IPS-20b (cell line): ENCODE measurements at regions not wholly inside any gene's neighbourhood (a gene's known extent, or its start where the extent isn't known, plus 50 kb on each side); places are given as distances from the start of the nearest gene placed in this dataset.

Experiments
- H3K27ac ChIP-seq: one replicate; pipeline ENCODE4 v1.5.1; 2013; ENCODE audit warnings: low read length
- H3K27me3 ChIP-seq: 2 replicates; pipeline ENCODE4 v1.6.1; 2013; ENCODE audit warnings: mild to moderate bottlenecking, low read length, inconsistent platforms; ENCODE audit not compliant: insufficient read depth
- H3K36me3 ChIP-seq: 2 replicates; pipeline ENCODE4 v1.6.1; 2013; ENCODE audit warnings: low read depth, mild to moderate bottlenecking, inconsistent platforms, low read length, moderate library complexity; ENCODE audit not compliant: insufficient read depth
- H3K4me1 ChIP-seq: 2 replicates; pipeline ENCODE4 v1.6.1; 2013; ENCODE audit warnings: mild to moderate bottlenecking, control low read depth, inconsistent platforms, low read length, moderate library complexity; ENCODE audit not compliant: insufficient read depth
- H3K4me3 ChIP-seq: 2 replicates; pipeline ENCODE4 v1.5.1; 2013; ENCODE audit warnings: mild to moderate bottlenecking, low read length, inconsistent platforms
- H3K9ac ChIP-seq: 2 replicates; pipeline ENCODE4 v1.6.1; 2013; ENCODE audit warnings: low read depth, mild to moderate bottlenecking, inconsistent platforms, low read length, moderate library complexity
- H3K9me3 ChIP-seq: 2 replicates; pipeline ENCODE4 v1.6.1; 2013; ENCODE audit warnings: mild to moderate bottlenecking, low read depth, low read length, inconsistent platforms; ENCODE audit not compliant: insufficient read depth

DNA sequence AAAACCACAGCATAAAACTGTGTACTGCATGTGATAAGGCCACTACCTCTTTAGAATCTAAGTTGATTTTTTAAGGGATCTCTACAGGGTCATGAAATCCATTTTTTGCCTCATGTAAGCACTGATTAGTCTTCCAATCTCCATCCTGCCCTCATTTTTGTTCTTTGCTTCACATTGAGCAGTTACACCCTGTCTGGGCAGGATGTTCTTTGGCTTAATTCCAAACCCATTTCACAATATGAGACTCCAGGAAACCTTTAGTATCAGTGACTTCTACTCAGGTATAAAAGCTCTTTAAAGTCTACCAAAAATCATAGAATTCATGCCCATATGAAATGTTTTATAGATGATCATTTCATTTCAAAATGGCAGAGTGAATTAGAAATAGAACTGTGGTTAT is 592.6 kb downstream of the TBC1D4 start:
- Histone ChIP-seq H3K9me3 (no peaks in the 10 kb centered on the region), H3K27me3 (no peaks in the 10 kb centered on the region), H3K36me3 (no peaks in the 10 kb centered on the region), H3K4me3 (no peak overlapping the region), H3K9ac (no peak overlapping the region), H3K4me1 (no peaks in the 10 kb centered on the region), H3K27ac (no peak overlapping the region)

GRCh38 chr13:74886502-74886901 is 595.5 kb downstream of the TBC1D4 start:
- Histone ChIP-seq H3K36me3 (no peaks in the 10 kb centered on the region), H3K27ac (no peak overlapping the region), H3K9ac (no peak overlapping the region), H3K9me3 (no peaks in the 10 kb centered on the region), H3K4me1 (no peaks in the 10 kb centered on the region), H3K4me3 (no peak overlapping the region), H3K27me3 (no peaks in the 10 kb centered on the region)

GRCh38 chr13:74883834-74884233 is 598.1 kb downstream of the TBC1D4 start:
- Histone ChIP-seq H3K9me3 (no peaks in the 10 kb centered on the region), H3K27me3 (no peaks in the 10 kb centered on the region), H3K36me3 (no peaks in the 10 kb centered on the region), H3K27ac (no peak overlapping the region), H3K4me3 (no peak overlapping the region), H3K9ac (no peak overlapping the region), H3K4me1 (no peaks in the 10 kb centered on the region)

DNA sequence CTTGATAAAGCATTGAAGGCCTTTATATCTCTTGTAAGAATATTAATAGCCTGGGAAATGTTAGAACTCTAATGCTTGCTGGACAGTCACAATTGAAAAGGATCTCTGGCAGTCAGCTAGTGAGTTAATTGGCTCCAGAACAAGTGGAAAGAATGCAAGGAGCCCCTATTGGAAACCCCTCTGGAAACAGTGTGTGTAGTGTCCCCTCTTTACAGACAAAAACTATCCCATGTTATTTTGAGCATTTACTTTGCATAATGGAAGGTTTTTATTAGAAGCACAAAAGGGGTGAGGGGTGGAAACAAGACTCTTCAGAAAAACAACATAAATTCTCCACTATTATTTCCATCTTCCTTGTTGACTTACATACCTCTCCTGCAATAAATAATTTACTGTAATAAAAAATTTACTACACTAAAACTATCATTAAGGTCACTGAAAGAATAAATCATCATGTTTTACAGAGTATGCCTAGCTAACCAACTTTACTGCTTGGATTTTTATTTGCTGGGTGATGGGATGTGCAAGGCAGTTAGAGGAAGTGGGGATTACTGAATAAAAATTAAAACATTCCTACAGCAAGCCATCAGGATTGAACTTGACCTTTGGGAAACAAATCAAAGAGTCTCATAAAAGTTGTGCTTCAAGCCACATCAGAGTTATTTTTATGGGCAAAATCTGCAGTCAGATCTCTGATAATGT is 610.4 kb downstream of the TBC1D4 start:
- Histone ChIP-seq H3K36me3 (no peaks in the 10 kb centered on the region), H3K9ac (no peak overlapping the region), H3K4me3 (no peak overlapping the region), H3K27ac (no peak overlapping the region), H3K4me1 (no peaks in the 10 kb centered on the region), H3K27me3 (no peaks in the 10 kb centered on the region), H3K9me3 (peaks cover 17% of the 10 kb centered on the region; the same call in 1 of the 2 replicates)

DNA sequence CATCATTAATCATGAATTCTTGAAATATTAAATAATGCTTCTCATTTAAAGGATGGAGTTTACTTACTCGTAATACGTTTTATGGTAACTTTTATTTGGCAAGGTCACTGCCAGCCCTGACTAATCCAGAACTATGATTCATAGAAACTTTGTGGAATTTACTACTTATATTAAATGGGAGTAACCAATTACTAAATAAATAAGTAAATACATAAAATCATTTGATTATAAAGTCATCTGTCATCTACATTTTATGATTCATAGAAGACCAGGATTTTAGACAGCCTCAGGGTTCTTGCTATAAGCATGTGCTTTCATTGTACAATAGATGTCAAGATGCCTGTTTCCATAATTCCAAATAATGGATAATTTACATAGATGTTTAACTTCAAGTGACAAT is 611.1 kb downstream of the TBC1D4 start:
- H3K27me3 ChIP-seq = no peaks in the 10 kb centered on the region
- H3K4me3 ChIP-seq = no peak overlapping the region
- no peak overlapping the region for H3K9ac ChIP-seq
- no peaks in the 10 kb centered on the region for H3K4me1 ChIP-seq
- no peaks in the 10 kb centered on the region for H3K36me3 ChIP-seq
- H3K9me3 ChIP-seq = peaks cover 17% of the 10 kb centered on the region; the same call in 1 of the 2 replicates
- H3K27ac ChIP-seq = no peak overlapping the region

DNA sequence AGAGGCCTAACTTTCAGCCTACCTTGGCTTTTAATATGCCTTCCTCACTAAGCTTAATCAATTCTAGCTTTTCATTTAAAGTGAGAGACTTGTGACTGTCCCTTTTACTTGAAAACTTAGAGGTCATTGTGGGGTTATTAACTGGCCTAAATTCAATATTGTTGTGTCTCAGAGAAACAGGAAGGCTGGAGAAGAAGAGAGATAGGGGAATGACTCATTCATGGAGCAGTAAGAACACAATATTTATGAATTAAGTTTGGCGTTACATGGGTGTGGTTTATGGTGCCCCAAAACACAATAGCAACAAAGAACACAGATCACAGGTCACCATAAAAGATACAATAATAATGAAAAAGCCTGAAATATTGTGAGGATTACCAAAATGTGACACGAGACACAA is 612.1 kb downstream of the TBC1D4 start:
- H3K9me3 ChIP-seq = peaks cover 17% of the 10 kb centered on the region; the same call in 1 of the 2 replicates
- H3K27me3 ChIP-seq = no peaks in the 10 kb centered on the region
- H3K4me3 ChIP-seq = no peak overlapping the region
- no peaks in the 10 kb centered on the region for H3K36me3 ChIP-seq
- no peaks in the 10 kb centered on the region for H3K4me1 ChIP-seq
- no peak overlapping the region for H3K9ac ChIP-seq
- no peak overlapping the region for H3K27ac ChIP-seq

DNA sequence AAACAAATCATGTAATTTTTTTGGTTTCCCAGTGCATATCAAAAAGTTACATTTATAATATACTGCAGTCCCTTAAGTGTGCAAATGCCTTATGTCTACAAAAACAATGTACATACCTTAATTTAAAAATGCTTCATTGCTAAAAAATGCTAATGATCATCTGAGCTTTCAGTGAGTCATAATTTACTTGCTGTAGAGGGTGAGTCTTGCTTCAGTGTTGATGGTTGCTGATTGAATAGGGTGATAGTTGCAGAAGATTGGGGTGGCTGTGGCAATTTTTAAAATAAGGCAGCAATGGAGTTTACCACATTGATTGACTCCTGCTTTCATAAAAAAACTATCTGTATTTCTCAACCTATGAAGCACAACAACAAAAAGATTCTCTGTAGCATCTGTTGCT is 613.9 kb downstream of the TBC1D4 start:
- Histone ChIP-seq H3K9ac (no peak overlapping the region), H3K9me3 (peaks cover 17% of the 10 kb centered on the region; the same call in 1 of the 2 replicates), H3K27me3 (no peaks in the 10 kb centered on the region), H3K4me3 (no peak overlapping the region), H3K4me1 (no peaks in the 10 kb centered on the region), H3K36me3 (no peaks in the 10 kb centered on the region), H3K27ac (no peak overlapping the region)

DNA sequence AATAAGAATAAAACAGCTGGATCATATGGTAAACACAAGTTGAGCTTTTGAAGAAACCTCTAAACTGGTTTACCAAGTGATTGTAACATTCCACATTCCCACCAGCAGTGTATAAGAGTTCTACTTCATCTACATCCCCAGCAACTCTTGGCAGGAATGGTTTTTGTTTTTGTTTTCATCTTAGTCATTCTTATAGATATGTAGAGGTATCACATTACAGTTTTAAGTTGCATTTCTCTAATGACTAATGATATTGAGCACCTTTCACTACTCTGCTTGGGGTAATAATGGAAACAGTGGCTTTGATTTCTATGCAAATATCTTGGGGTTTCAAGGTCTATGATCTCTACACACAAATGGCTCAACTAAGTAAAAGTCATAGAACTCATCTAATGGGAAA is 614.5 kb downstream of the TBC1D4 start:
- no peaks in the 10 kb centered on the region for H3K36me3 ChIP-seq
- H3K4me3 ChIP-seq = no peak overlapping the region
- no peaks in the 10 kb centered on the region for H3K4me1 ChIP-seq
- no peak overlapping the region for H3K27ac ChIP-seq
- no peak overlapping the region for H3K9ac ChIP-seq
- no peaks in the 10 kb centered on the region for H3K27me3 ChIP-seq
- peaks cover 17% of the 10 kb centered on the region; the same call in 1 of the 2 replicates for H3K9me3 ChIP-seq

- Histone ChIP-seq H3K27ac (no peak overlapping the region), H3K9me3 (peaks cover 17% of the 10 kb centered on the region; the same call in 1 of the 2 replicates), H3K36me3 (no peaks in the 10 kb centered on the region), H3K4me3 (no peak overlapping the region), H3K9ac (no peak overlapping the region), H3K4me1 (no peaks in the 10 kb centered on the region), H3K27me3 (no peaks in the 10 kb centered on the region)
Observed at GRCh38 chr13:74866101-74866500, 615.9 kb downstream of the TBC1D4 start.

GRCh38 chr13:74865656-74866055 is 616.3 kb downstream of the TBC1D4 start:
- Histone ChIP-seq H3K36me3 (no peaks in the 10 kb centered on the region), H3K27me3 (no peaks in the 10 kb centered on the region), H3K9ac (no peak overlapping the region), H3K27ac (no peak overlapping the region), H3K9me3 (peaks cover 17% of the 10 kb centered on the region; the same call in 1 of the 2 replicates), H3K4me1 (no peaks in the 10 kb centered on the region), H3K4me3 (no peak overlapping the region)

DNA sequence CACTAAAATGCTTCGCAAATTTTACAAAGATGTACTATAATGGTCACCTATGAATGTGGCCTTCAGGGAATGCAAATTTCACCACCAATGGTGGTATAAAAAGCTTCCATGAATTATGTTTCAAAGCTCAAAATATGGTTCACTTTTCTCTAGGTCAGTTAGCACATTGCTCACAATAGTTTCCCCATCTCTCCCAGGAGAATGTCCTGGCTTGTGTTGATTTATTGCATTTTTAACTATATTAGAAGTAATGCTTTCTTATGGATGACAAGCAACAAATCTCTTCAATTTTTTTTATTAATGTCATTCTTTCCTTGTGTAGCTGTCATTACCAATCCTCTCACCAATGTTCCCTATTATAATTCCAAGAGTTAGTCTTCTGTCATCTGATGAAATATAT is 621.2 kb downstream of the TBC1D4 start:
- H3K4me3 ChIP-seq = no peak overlapping the region
- H3K27me3 ChIP-seq = no peaks in the 10 kb centered on the region
- no peaks in the 10 kb centered on the region for H3K4me1 ChIP-seq
- H3K9ac ChIP-seq = no peak overlapping the region
- no peaks in the 10 kb centered on the region for H3K9me3 ChIP-seq
- H3K36me3 ChIP-seq = no peaks in the 10 kb centered on the region
- no peak overlapping the region for H3K27ac ChIP-seq

DNA sequence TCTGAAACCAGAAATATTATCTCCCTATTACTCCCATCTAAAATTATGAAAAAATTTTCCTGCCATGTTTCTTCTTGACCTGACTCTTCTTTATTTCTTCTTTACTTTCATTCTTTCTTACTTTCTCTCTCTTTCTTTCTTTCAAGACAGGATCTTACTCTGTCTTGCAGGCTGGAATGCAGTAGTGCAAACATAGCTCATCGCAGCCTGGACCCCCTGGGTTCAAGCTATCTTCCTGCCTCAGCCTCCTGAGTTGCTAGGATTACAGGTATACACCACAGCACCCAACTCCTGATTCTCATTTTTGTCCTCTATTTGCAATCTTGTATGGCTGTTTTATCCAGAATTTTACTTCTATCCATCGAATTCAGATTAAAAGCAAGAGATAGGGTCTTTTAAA is 631.1 kb downstream of the TBC1D4 start:
- Histone ChIP-seq H3K9ac (no peak overlapping the region; the same call in 1 of the 2 replicates), H3K27me3 (no peaks in the 10 kb centered on the region), H3K36me3 (no peaks in the 10 kb centered on the region), H3K4me1 (no peaks in the 10 kb centered on the region), H3K9me3 (no peaks in the 10 kb centered on the region), H3K27ac (no peak overlapping the region), H3K4me3 (no peak overlapping the region)
